Psoas muscle (tissue), 7 donors: ENCODE measurements at regions not wholly inside any gene's neighbourhood (a gene's known extent, or its start where the extent isn't known, plus 50 kb on each side); places are given as distances from the start of the nearest gene placed in this dataset.

Source experiments
- ATAC-seq, 4 donors: fragments of 200-7000 bp; cut with Tn5 transposase; one replicate each; pipeline ENCODE4 v1.9.1; 2020; ENCODE audit warnings: moderate library complexity in 3 of 4, mild to moderate bottlenecking in 2 of 4
- DNase-seq, 2 donors: peaks; one replicate each; pipeline ENCODE4 v3.0.0-alpha.2; 2020
- H3K27ac ChIP-seq: fragments of 200-600 bp; one replicate; pipeline ENCODE4 v1.8.0; 2022
- H3K27me3 ChIP-seq, 3 donors: fragments of 200-600 bp in 1 of 3; one replicate each; pipeline versions ENCODE4 v1.6.1 to v1.8.0; 2013 to 2022; ENCODE audit warnings: low read length in 2 of 3, mild to moderate bottlenecking in 2 of 3, moderate library complexity in 1 of 3; ENCODE audit not compliant: insufficient read depth in 3 of 3
- H3K36me3 ChIP-seq, 2 donors: fragments of 200-600 bp in 1 of 2; one replicate each; pipeline versions ENCODE4 v1.6.1 to v1.8.0; 2013 to 2022; ENCODE audit warnings: low read depth in 1 of 2, mild to moderate bottlenecking in 1 of 2, moderate library complexity in 1 of 2; ENCODE audit not compliant: insufficient read depth in 1 of 2
- H3K4me1 ChIP-seq: fragments of 200-600 bp; one replicate; pipeline ENCODE4 v1.8.0; 2022
- H3K4me3 ChIP-seq: fragments of 200-600 bp; one replicate; pipeline ENCODE4 v1.8.0; 2022; ENCODE audit warnings: mild to moderate bottlenecking
- H3K9me3 ChIP-seq: fragments of 200-600 bp; one replicate; pipeline ENCODE4 v1.8.0; 2022
- CTCF ChIP-seq: fragments of 200-600 bp; IDR thresholded peaks from one replicate; pipeline ENCODE4 v1.8.0; 2022; ENCODE audit warnings: antibody characterized with exemption
- whole genome bisulfite sequencing, 3 donors: extraction: QIAGEN DNeasy Blood & Tissue Kit; methylation state at CpG; one replicate each; pipeline versions ENCODE4 v1.1.6 to v1.1.7; 2013; 5-methylcytosine and 5-hydroxymethylcytosine counted together
- intact Hi-C, 2 donors: fragments of 100-400 bp; cut with DNase I; formaldehyde crosslinking; loops; one replicate each; pipeline versions ENCODE4 v1.11.0 to v1.14.2; 2022
- donor health status: healthy with polysubstance abuse.
- donor health status: DM: no; HTN: no; CAD: no; lungs with moderate emphysema.
- donor health status: Bipolar disorder and iron deficiency.
- donor health status: healthy.
- donor health status: DM: yes; HTN: yes; CAD: no.
- donor health status: DM: no; HTN: no; CAD: no.
- donor health status: DM: yes; HTN: yes; CAD: no.

GRCh38 chr9:121560921-121561320 lies 61.3 kb upstream of the GGTA1 start:
- Histone ChIP-seq H3K9me3 (no peaks in the 10 kb centered on the region), H3K27me3 (no peaks in the 10 kb centered on the region), H3K27ac (no peak overlapping the region), H3K36me3 (no peaks in the 10 kb centered on the region), H3K4me1 (peaks cover 48% of the 10 kb centered on the region), H3K4me3 (no peak overlapping the region)
- intact Hi-C loops = no loop called here
- 83 to 87% (median 86%) methylated on average over 11 of the region's 11 CpGs for WGBS, 3 donors
- no peak for TF ChIP-seq CTCF
- ATAC-seq (no peak), DNase-seq (no peak)

- 91 to 94% (median 91%) methylated on average over 7 of the region's 7 CpGs for WGBS, 3 donors
- Histone ChIP-seq H3K27me3 (no peaks in the 10 kb centered on the region), H3K27ac (no peak overlapping the region), H3K9me3 (no peaks in the 10 kb centered on the region), H3K36me3 (no peaks in the 10 kb centered on the region), H3K4me1 (peaks cover 48% of the 10 kb centered on the region), H3K4me3 (no peak overlapping the region)
- intact Hi-C loops = no loop called here
- TF ChIP-seq CTCF = no peak
- DNase-seq (no peak), ATAC-seq (no peak)
Observed at GRCh38 chr9:121561385-121562222, 62.0 kb upstream of the GGTA1 start.

- H3K36me3 ChIP-seq = no peaks in the 10 kb centered on the region
- WGBS, 3 donors = 91 to 95% (median 95%) methylated on average over 6 of the region's 6 CpGs
Observed at GRCh38 chr9:121562301-121562700, 62.7 kb upstream of the GGTA1 start.

GRCh38 chr9:121563425-121563824 lies 63.8 kb upstream of the GGTA1 start:
- H3K4me1 ChIP-seq = peaks cover 37% of the 10 kb centered on the region
- H3K36me3 ChIP-seq = no peaks in the 10 kb centered on the region
- H3K27ac ChIP-seq = no peak overlapping the region
- no peaks in the 10 kb centered on the region for H3K27me3 ChIP-seq
- intact Hi-C loops = no loop called here
- ATAC-seq (no peak), DNase-seq (no peak)
- TF ChIP-seq CTCF = no peak
- H3K4me3 ChIP-seq = no peak overlapping the region
- no peaks in the 10 kb centered on the region for H3K9me3 ChIP-seq
- 94 to 96% (median 94%) methylated on average over 8 of the region's 8 CpGs for WGBS, 3 donors

More at GRCh38 chr9:121562301-121562700, 62.7 kb upstream of the GGTA1 start:
- peaks cover 42% of the 10 kb centered on the region for H3K4me1 ChIP-seq
- no peaks in the 10 kb centered on the region for H3K9me3 ChIP-seq
- TF ChIP-seq CTCF = no peak
- ATAC-seq (no peak), DNase-seq (no peak)
- no peak overlapping the region for H3K27ac ChIP-seq
- H3K4me3 ChIP-seq = no peak overlapping the region
- no peaks in the 10 kb centered on the region for H3K27me3 ChIP-seq
- intact Hi-C loops = no loop called here
